ENCODE measurements at regions not wholly inside any gene's neighbourhood (a gene's known extent, or its start where the extent isn't known, plus 50 kb on each side); places are given as distances from the start of the nearest gene placed in this dataset.
"Not testable (repeated sequence)": the region's sequence is repeated elsewhere in the genome, so short reads cannot be mapped to it uniquely, and the experiment has no call there.

- DNase-seq (ENCODE audit: low spot score): no peak
Measured at GRCh38 chr5:153367466-153367865, 123.0 kb upstream of the GRIA1 start.

- DNase-seq (ENCODE audit: low spot score): no peak
Measured at GRCh38 chr5:153372425-153373129, 117.9 kb upstream of the GRIA1 start.

GRCh38 chr5:153373130-153373498, 117.4 kb upstream of the GRIA1 start:
- DNase-seq (ENCODE audit: low spot score): no peak

GRCh38 chr5:153381630-153382029, 108.8 kb upstream of the GRIA1 start:
- not testable (repeated sequence) for DNase-seq (ENCODE audit: low spot score)

- no peak for DNase-seq (ENCODE audit: low spot score)
Measured at GRCh38 chr5:153390569-153390968, 99.9 kb upstream of the GRIA1 start.

GRCh38 chr5:153399595-153399994, 90.9 kb upstream of the GRIA1 start:
- DNase-seq (ENCODE audit: low spot score): no peak

- no peak for DNase-seq (ENCODE audit: low spot score)
Measured at GRCh38 chr5:153400931-153401330, 89.5 kb upstream of the GRIA1 start.

- DNase-seq (ENCODE audit: low spot score): no peak
Measured at GRCh38 chr5:153402550-153402949, 87.9 kb upstream of the GRIA1 start.

- no peak for DNase-seq (ENCODE audit: low spot score)
Measured at GRCh38 chr5:153403470-153403869, 87.0 kb upstream of the GRIA1 start.

- no peak for DNase-seq (ENCODE audit: low spot score)
Measured at GRCh38 chr5:153404747-153405146, 85.7 kb upstream of the GRIA1 start.

- DNase-seq (ENCODE audit: low spot score): no peak
Measured at GRCh38 chr5:153421676-153422075, 68.8 kb upstream of the GRIA1 start.

- DNase-seq (ENCODE audit: low spot score): no peak
Measured at GRCh38 chr5:153425914-153426313, 64.6 kb upstream of the GRIA1 start.

- no peak for DNase-seq (ENCODE audit: low spot score)
Measured at GRCh38 chr5:153429761-153430380, 60.6 kb upstream of the GRIA1 start.

GRCh38 chr5:153432583-153432982, 57.9 kb upstream of the GRIA1 start:
- no peak for DNase-seq (ENCODE audit: low spot score)

- no peak for DNase-seq (ENCODE audit: low spot score)
Measured at GRCh38 chr5:153437251-153437650, 53.2 kb upstream of the GRIA1 start.

GRCh38 chr5:153439130-153439529, 51.3 kb upstream of the GRIA1 start:
- DNase-seq (ENCODE audit: low spot score): no peak
